ENCODE measurements at regions not wholly inside any gene's neighbourhood (a gene's known extent, or its start where the extent isn't known, plus 50 kb on each side); places are given as distances from the start of the nearest gene placed in this dataset.

GRCh38 chr5:103394676-103395075 is 136.1 kb downstream of the MACIR start:
- no peak for TF ChIP-seq GATA2 (IDR thresholded peaks at IDR 0.05; ENCODE audit: insufficient read depth, insufficient read length, low read depth, low read length)
- TF ChIP-seq FOS (IDR thresholded peaks at IDR 0.05; ENCODE audit: borderline replicate concordance, insufficient read depth, low read length): no peak
- TF ChIP-seq MAX (IDR thresholded peaks at IDR 0.05; ENCODE audit: insufficient read depth, insufficient read length): no peak
- no peak for TF ChIP-seq MYC (IDR thresholded peaks at IDR 0.05; ENCODE audit: low read depth, low read length)
- no peak for TF ChIP-seq EZH2 (IDR thresholded peaks at IDR 0.05; ENCODE audit: borderline replicate concordance, low read depth, low read length, severe bottlenecking)
- no peak for TF ChIP-seq POLR2AphosphoS5 (IDR thresholded peaks at IDR 0.05; ENCODE audit: insufficient read depth, low read depth, low read length)
- no peak for TF ChIP-seq POLR2A (IDR thresholded peaks at IDR 0.05; ENCODE audit: low read depth, low read length)
- no peak for TF ChIP-seq CTCF (IDR thresholded peaks at IDR 0.05; ENCODE audit: extremely low read depth in 1 of 2, insufficient read depth in 1 of 2, low read depth in 1 of 2, low read length in 2 of 2)
- TF ChIP-seq JUN (IDR thresholded peaks at IDR 0.05; ENCODE audit: borderline replicate concordance, insufficient read depth, insufficient read length, low read depth): no peak
- DNase-seq (ENCODE audit: low read depth, low spot score): no peak
- Histone ChIP-seq H3K27ac (ENCODE audit: insufficient read depth, low read depth, low read length) (no peak overlapping the region), H3K36me3 (ENCODE audit: control insufficient read depth in 2 of 2, extremely low read depth in 1 of 2, insufficient read depth in 2 of 2, low read length in 2 of 2) (no peaks in the 10 kb centered on the region), H3K79me2 (ENCODE audit: control insufficient read depth, insufficient read depth, low read length) (no peaks in the 10 kb centered on the region), H3K4me1 (ENCODE audit: control insufficient read depth, extremely low read depth, insufficient read depth, low read length) (no peaks in the 10 kb centered on the region), H2AFZ (ENCODE audit: low read depth, low read length) (no peak overlapping the region), H4K20me1 (replicated peaks; ENCODE audit: control insufficient read depth, extremely low read depth, insufficient read depth, low read length) (no peaks in the 10 kb centered on the region), H3K4me3 (replicated peaks in 1 of 3; ENCODE audit: insufficient read depth in 1 of 3, low read depth in 1 of 3, low read length in 3 of 3) (no peak overlapping the region), H3K4me2 (ENCODE audit: insufficient read depth, low read length) (no peak overlapping the region), H3K27me3 (ENCODE audit: control insufficient read depth in 2 of 2, insufficient read depth in 2 of 2, low read length in 2 of 2) (peaks cover 0 to 2% of the 10 kb centered on the region in 2 experiments), H3K9ac (replicated peaks; ENCODE audit: extremely low read depth, insufficient read depth, low read length) (no peak overlapping the region), H3K9me1 (replicated peaks; ENCODE audit: control insufficient read depth, extremely low read depth, insufficient read depth, low read length) (no peaks in the 10 kb centered on the region), H3K9me3 (replicated peaks; ENCODE audit: control insufficient read depth, insufficient read depth, low read length) (no peaks in the 10 kb centered on the region)
- dilution Hi-C loops (cut with MboI; ENCODE audit: extremely low pct_ligation_motif_present, low sequenced_read_pairs): no loop called here
- CTCF ChIA-PET: no interaction called here
- FAIRE-seq: no peak
- no TSS peak for BruUV-seq (replicated peaks)
- intact Hi-C loops (cut with micrococcal nuclease): no loop called here
- POLR2A ChIA-PET: no interaction called here

Measured in endothelial cell of umbilical vein (primary cell).